Caco-2 (cell line): ENCODE measurements at regions not wholly inside any gene's neighbourhood (a gene's known extent, or its start where the extent isn't known, plus 50 kb on each side); places are given as distances from the start of the nearest gene placed in this dataset.

ENCODE experiments used
- BruUV-seq: library from RNA; stranded (reverse); fragments of 400-500 nt; replicated peaks from 2 replicates; lab custom pipeline; 2021; lab: Mats Ljungman, UMichigan
- CTCF ChIA-PET: fragments of 300-600 bp; sonication (Branson Sonifier 250); formaldehyde crosslinking; loops from one replicate; lab custom pipeline; 2022; ENCODE audit warnings: antibody characterized with exemption; lab: Charles Lee
- POLR2A ChIA-PET: fragments of 300-600 bp; sonication (Branson Sonifier 250); formaldehyde crosslinking; loops from one replicate; lab custom pipeline; 2022; ENCODE audit warnings: antibody characterized with exemption; lab: Charles Lee
- DNase-seq, 2 experiments: peaks; one replicate each; pipeline versions ENCODE4 v3.0.0 to v3.0.0-alpha.2; 2020 to 2022
- H3K27me3 ChIP-seq: replicated peaks from 2 replicates; pipeline ENCODE4 v1.6.0; 2011; ENCODE audit warnings: low read length; ENCODE audit not compliant: control insufficient read depth, insufficient read depth
- H3K36me3 ChIP-seq: 2 replicates; pipeline ENCODE4 v1.5.1; 2011; ENCODE audit warnings: low read length; ENCODE audit not compliant: control insufficient read depth, insufficient read depth
- H3K4me1 ChIP-seq: fragments of 250-450 bp; sonication (Bioruptor Pico); 2 replicates; pipeline ENCODE4 v1.5.1; 2020; ENCODE audit warnings: mild to moderate bottlenecking
- H3K4me3 ChIP-seq: 2 replicates; pipeline ENCODE4 v1.5.1; 2011; ENCODE audit warnings: low read depth, mild to moderate bottlenecking, control low read depth, low read length
- H3K9me3 ChIP-seq: fragments of 250-450 bp; sonication (Bioruptor Pico); 2 replicates; pipeline ENCODE4 v1.5.1; 2020; ENCODE audit warnings: mild to moderate bottlenecking, moderate library complexity
- H3K27ac Mint-ChIP-seq: one replicate; pipeline ENCODE4 v1.8.0; 2022; ENCODE audit warnings: mixed read lengths; ENCODE audit not compliant: unreplicated experiment
- H3K27me3 Mint-ChIP-seq: one replicate; pipeline ENCODE4 v1.8.0; 2022; ENCODE audit warnings: mixed read lengths; ENCODE audit not compliant: insufficient read depth, unreplicated experiment
- H3K36me3 Mint-ChIP-seq: one replicate; pipeline ENCODE4 v1.8.0; 2022; ENCODE audit warnings: mild to moderate bottlenecking, mixed read lengths; ENCODE audit not compliant: insufficient read depth, unreplicated experiment
- H3K4me1 Mint-ChIP-seq: one replicate; pipeline ENCODE4 v1.8.0; 2022; ENCODE audit warnings: low read depth, mixed read lengths; ENCODE audit not compliant: unreplicated experiment
- H3K4me3 Mint-ChIP-seq: one replicate; pipeline ENCODE4 v1.8.0; 2022; ENCODE audit warnings: mild to moderate bottlenecking, moderate library complexity, mixed read lengths; ENCODE audit not compliant: unreplicated experiment
- H3K9me3 Mint-ChIP-seq: one replicate; pipeline ENCODE4 v1.8.0; 2022; ENCODE audit warnings: mixed read lengths; ENCODE audit not compliant: unreplicated experiment
- CTCF ChIP-seq, 2 experiments: fragments of 200-600 bp in 1 of 2; IDR thresholded peaks; 1 replicate in 1 of 2; 2 replicates in 1 of 2; pipeline versions ENCODE4 v1.5.1 to v1.8.0; 2011 to 2022; ENCODE audit warnings: antibody characterized with exemption in 1 of 2, control low read depth in 1 of 2, inconsistent platforms in 1 of 2, low read depth in 1 of 2, low read length in 1 of 2, mild to moderate bottlenecking in 1 of 2, moderate library complexity in 1 of 2; ENCODE audit not compliant: insufficient read depth in 1 of 2, severe bottlenecking in 1 of 2, unreplicated experiment in 1 of 2
- intact Hi-C: fragments of 100-400 bp; cut with micrococcal nuclease; formaldehyde crosslinking; loops from one replicate; pipeline ENCODE4 v1.10.0; 2022; ENCODE audit not compliant: unreplicated experiment

- H3K27ac Mint-ChIP-seq = no peak overlapping the region
- Histone ChIP-seq H3K4me3 (no peak overlapping the region), H3K36me3 (no peaks in the 10 kb centered on the region), H3K9me3 (no peaks in the 10 kb centered on the region), H3K27me3 (no peaks in the 10 kb centered on the region), H3K4me1 (0 out of 2 replicates have a peak, but pooled peaks cover 7% of the 10 kb centered on the region)
- intact Hi-C loops = no loop called here
- DNase-seq = no peak
- no peaks in the 10 kb centered on the region for H3K9me3 Mint-ChIP-seq
- no peaks in the 10 kb centered on the region for H3K4me1 Mint-ChIP-seq
- POLR2A ChIA-PET = no interaction called here
- no TSS peak for BruUV-seq
- H3K27me3 Mint-ChIP-seq = peaks cover 6% of the 10 kb centered on the region
- no peaks in the 10 kb centered on the region for H3K36me3 Mint-ChIP-seq
- CTCF ChIA-PET = no interaction called here
- TF ChIP-seq CTCF (IDR thresholded peaks at IDR 0.05; ENCODE audit: insufficient read depth in 1 of 2, low read depth in 1 of 2, low read length in 1 of 2, severe bottlenecking in 1 of 2, unreplicated experiment in 1 of 2) = no peak
- no peak overlapping the region for H3K4me3 Mint-ChIP-seq
Measured at GRCh38 chr6:4611429-4612129, 164.6 kb upstream of the CDYL start.

- intact Hi-C loops = no loop called here
- Mint-ChIP-seq H3K27me3 (peaks cover 6% of the 10 kb centered on the region), H3K4me3 (no peak overlapping the region), H3K27ac (no peak overlapping the region), H3K36me3 (no peaks in the 10 kb centered on the region), H3K4me1 (no peaks in the 10 kb centered on the region), H3K9me3 (no peaks in the 10 kb centered on the region)
- DNase-seq = no peak
- Histone ChIP-seq H3K4me3 (no peak overlapping the region), H3K4me1 (0 out of 2 replicates have a peak, but pooled peaks cover 7% of the 10 kb centered on the region), H3K9me3 (no peaks in the 10 kb centered on the region), H3K27me3 (no peaks in the 10 kb centered on the region), H3K36me3 (no peaks in the 10 kb centered on the region)
- no peak for TF ChIP-seq CTCF (IDR thresholded peaks at IDR 0.05; ENCODE audit: insufficient read depth in 1 of 2, low read depth in 1 of 2, low read length in 1 of 2, severe bottlenecking in 1 of 2, unreplicated experiment in 1 of 2)
- POLR2A ChIA-PET = no interaction called here
- CTCF ChIA-PET = no interaction called here
- BruUV-seq = no TSS peak
Measured at GRCh38 chr6:4610256-4610655, 165.9 kb upstream of the CDYL start.

- CTCF ChIA-PET = no interaction called here
- Histone ChIP-seq H3K36me3 (no peaks in the 10 kb centered on the region), H3K27me3 (no peaks in the 10 kb centered on the region), H3K9me3 (no peaks in the 10 kb centered on the region), H3K4me1 (0 out of 2 replicates have a peak, but pooled peaks cover 7% of the 10 kb centered on the region), H3K4me3 (no peak overlapping the region)
- intact Hi-C loops = no loop called here
- H3K9me3 Mint-ChIP-seq = no peaks in the 10 kb centered on the region
- POLR2A ChIA-PET = no interaction called here
- H3K27me3 Mint-ChIP-seq = no peaks in the 10 kb centered on the region
- H3K36me3 Mint-ChIP-seq = no peaks in the 10 kb centered on the region
- no peak for DNase-seq
- no peak overlapping the region for H3K27ac Mint-ChIP-seq
- no peak overlapping the region for H3K4me3 Mint-ChIP-seq
- TF ChIP-seq CTCF (IDR thresholded peaks at IDR 0.05; ENCODE audit: insufficient read depth in 1 of 2, low read depth in 1 of 2, low read length in 1 of 2, severe bottlenecking in 1 of 2, unreplicated experiment in 1 of 2) = no peak
- BruUV-seq = no TSS peak
- no peaks in the 10 kb centered on the region for H3K4me1 Mint-ChIP-seq
Measured at GRCh38 chr6:4608361-4609115, 167.7 kb upstream of the CDYL start.
